Sigmoid colon (tissue), 6 donors: ENCODE measurements at regions not wholly inside any gene's neighbourhood (a gene's known extent, or its start where the extent isn't known, plus 50 kb on each side); places are given as distances from the start of the nearest gene placed in this dataset.

Source experiments
- DNase-seq: peaks from one replicate; pipeline ENCODE4 v3.0.0-alpha.2; 2019
- H3K27ac ChIP-seq, 4 donors: fragments of 200-600 bp; sonication (generic); one replicate each; pipeline ENCODE4 v1.5.1; 2016 to 2019; ENCODE audit warnings: mild to moderate bottlenecking in 1 of 4
- H3K27me3 ChIP-seq, 3 donors: fragments of 200-600 bp; sonication (generic); one replicate each; pipeline ENCODE4 v1.5.1; 2019; ENCODE audit warnings: mild to moderate bottlenecking in 1 of 3
- H3K36me3 ChIP-seq, 4 donors: fragments of 200-600 bp; sonication (generic); one replicate each; pipeline ENCODE4 v1.5.1; 2016 to 2019
- H3K4me1 ChIP-seq, 4 donors: fragments of 200-600 bp; sonication (generic); one replicate each; pipeline ENCODE4 v1.5.1; 2017 to 2019
- H3K4me3 ChIP-seq, 4 donors: fragments of 200-600 bp; sonication (generic); one replicate each; pipeline ENCODE4 v1.5.1; 2017 to 2019; ENCODE audit warnings: mild to moderate bottlenecking in 2 of 4, moderate library complexity in 1 of 4
- H3K9me3 ChIP-seq, 4 donors: fragments of 200-600 bp in 3 of 4; sonication (generic) in 3 of 4; one replicate each; pipeline versions ENCODE4 v1.5.1 to v1.6.1; 2013 to 2019
- EP300 ChIP-seq, 4 donors: sonication (generic); formaldehyde crosslinking; IDR thresholded peaks; one replicate each; pipeline ENCODE4 v1.6.1; 2017; ENCODE audit warnings: antibody characterized with exemption in 4 of 4
- POLR2A ChIP-seq, 2 donors: fragments of 450-650 bp; IDR thresholded peaks; one replicate each; pipeline ENCODE4 v1.6.1; 2016; ENCODE audit warnings: antibody characterized with exemption in 2 of 2, mild to moderate bottlenecking in 2 of 2, moderate library complexity in 2 of 2
- POLR2AphosphoS5 ChIP-seq, 4 donors: sonication (generic); formaldehyde crosslinking; IDR thresholded peaks; one replicate each; pipeline ENCODE4 v1.6.1; 2017; ENCODE audit warnings: antibody characterized with exemption in 4 of 4
- WGBS, 2 donors: extraction: QIAGEN DNeasy Blood & Tissue Kit; methylation state at CpG; one replicate each; pipeline ENCODE4 v1.1.7; 2013; 5-methylcytosine and 5-hydroxymethylcytosine counted together
- intact Hi-C: fragments of 100-400 bp; cut with DNase I; formaldehyde crosslinking; loops from one replicate; pipeline ENCODE4 v1.15.1; 2023
- TF ChIP-seq, protein P1 (sequence below), 4 experiments: fragments of 450-650 bp in 3 of 4; fragments of 200-600 bp in 1 of 4; IDR thresholded peaks; one replicate each; pipeline ENCODE4 v1.5.1; 2016 to 2019; ENCODE audit warnings: antibody characterized with exemption in 4 of 4, mild to moderate bottlenecking in 3 of 4, moderate library complexity in 2 of 4
- donor health status: healthy with polysubstance abuse.
- donor health status: healthy.

DNA sequence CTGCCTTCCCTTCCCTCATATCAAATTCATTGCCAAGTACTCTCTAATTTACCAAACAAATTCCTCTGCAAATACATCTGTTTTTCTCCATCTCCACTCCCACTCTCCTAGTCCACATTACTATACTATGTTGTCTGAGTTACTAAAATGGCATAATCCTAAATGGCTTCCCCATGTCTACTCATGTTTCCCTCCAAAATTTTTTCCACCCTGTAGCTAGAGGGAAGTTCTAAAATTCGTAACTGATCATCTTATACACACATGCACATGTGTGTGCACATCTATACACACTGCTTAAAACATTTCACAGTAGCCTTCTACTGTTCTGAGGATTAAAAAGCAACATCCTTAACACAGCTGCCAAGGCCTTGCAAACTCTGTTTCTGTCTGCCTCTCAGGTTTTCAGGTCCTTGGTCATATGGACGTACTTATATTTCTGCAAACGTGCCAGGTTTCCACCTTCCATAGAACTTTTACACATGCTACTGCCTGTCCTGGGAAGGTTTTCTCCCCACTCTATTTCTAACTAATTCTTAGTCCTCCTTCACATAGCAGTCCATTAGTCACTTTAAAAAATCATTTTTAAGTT, 140.6 kb downstream of the LURAP1L start:
- 86 to 89% methylated on average over 3 of the region's 3 CpGs for WGBS, 2 donors
- no peak overlapping the region for H3K27ac ChIP-seq
- TF ChIP-seq POLR2A (IDR thresholded peaks at IDR 0.05), result no peak
- TF ChIP-seq POLR2AphosphoS5 (IDR thresholded peaks at IDR 0.05), result no peak
- TF ChIP-seq, protein P1, sequence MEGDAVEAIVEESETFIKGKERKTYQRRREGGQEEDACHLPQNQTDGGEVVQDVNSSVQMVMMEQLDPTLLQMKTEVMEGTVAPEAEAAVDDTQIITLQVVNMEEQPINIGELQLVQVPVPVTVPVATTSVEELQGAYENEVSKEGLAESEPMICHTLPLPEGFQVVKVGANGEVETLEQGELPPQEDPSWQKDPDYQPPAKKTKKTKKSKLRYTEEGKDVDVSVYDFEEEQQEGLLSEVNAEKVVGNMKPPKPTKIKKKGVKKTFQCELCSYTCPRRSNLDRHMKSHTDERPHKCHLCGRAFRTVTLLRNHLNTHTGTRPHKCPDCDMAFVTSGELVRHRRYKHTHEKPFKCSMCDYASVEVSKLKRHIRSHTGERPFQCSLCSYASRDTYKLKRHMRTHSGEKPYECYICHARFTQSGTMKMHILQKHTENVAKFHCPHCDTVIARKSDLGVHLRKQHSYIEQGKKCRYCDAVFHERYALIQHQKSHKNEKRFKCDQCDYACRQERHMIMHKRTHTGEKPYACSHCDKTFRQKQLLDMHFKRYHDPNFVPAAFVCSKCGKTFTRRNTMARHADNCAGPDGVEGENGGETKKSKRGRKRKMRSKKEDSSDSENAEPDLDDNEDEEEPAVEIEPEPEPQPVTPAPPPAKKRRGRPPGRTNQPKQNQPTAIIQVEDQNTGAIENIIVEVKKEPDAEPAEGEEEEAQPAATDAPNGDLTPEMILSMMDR (IDR thresholded peaks at IDR 0.05), result no peak
- TF ChIP-seq EP300 (IDR thresholded peaks at IDR 0.05), result no peak

DNA sequence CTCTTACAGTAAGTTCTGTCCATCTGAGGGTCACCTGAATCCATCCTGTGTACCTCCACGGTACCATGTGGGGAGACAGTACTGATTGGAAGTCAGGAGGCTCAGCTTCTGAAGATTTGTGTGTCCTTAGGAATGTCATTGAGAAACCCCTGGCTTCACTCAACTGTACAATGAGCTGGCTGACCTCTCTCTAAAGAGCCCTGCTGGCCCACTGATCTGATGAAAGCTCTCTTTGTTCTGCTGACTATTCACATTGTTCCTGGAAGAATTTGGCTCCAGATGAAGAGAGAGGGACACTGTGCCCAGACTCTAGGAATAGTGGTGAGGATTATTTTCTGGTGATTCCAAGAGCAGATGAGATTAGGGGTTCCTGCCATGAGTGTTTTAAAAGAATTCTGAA, 141.2 kb downstream of the LURAP1L start:
- DNase-seq, result no peak
- intact Hi-C loops, result no loop called here
- Histone ChIP-seq H3K27ac (no peak overlapping the region), H3K27me3 (no peaks in the 10 kb centered on the region), H3K9me3 (no peaks in the 10 kb centered on the region), H3K4me1 (no peaks in the 10 kb centered on the region), H3K36me3 (no peaks in the 10 kb centered on the region), H3K4me3 (no peak overlapping the region)
- TF ChIP-seq EP300 (IDR thresholded peaks at IDR 0.05), result no peak
- TF ChIP-seq, protein P1 (IDR thresholded peaks at IDR 0.05), result no peak
- WGBS, 2 donors, result 80 to 83% methylated on average over 1 of the region's 1 CpG

More for the DNA sequence above, 140.6 kb downstream of the LURAP1L start:
- DNase-seq, result no peak
- H3K9me3 ChIP-seq, result no peaks in the 10 kb centered on the region
- H3K36me3 ChIP-seq, result no peaks in the 10 kb centered on the region
- no peaks in the 10 kb centered on the region for H3K27me3 ChIP-seq
- intact Hi-C loops, result no loop called here
- H3K4me1 ChIP-seq, result no peaks in the 10 kb centered on the region
- H3K4me3 ChIP-seq, result no peak overlapping the region

DNA sequence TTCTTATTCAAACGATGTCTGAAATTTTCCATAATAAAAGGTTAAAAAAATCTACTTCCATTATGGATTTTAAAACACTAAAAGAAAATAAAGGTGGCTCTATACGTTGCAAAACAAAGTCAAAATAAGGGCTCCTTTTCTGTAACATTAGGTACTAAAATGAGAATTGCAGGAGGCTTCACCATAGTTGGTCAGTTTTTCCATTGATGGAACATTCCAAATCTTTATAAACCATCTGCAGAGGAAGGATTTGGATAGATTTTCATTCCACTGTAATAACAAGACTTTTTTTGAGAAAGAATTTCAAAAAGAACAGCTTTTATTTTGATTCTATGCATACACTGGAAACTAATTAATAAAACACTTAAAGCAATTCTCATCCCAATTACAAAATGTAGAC, 145.6 kb downstream of the LURAP1L start:
- intact Hi-C loops, result no loop called here
- 63 to 69% methylated on average over 2 of the region's 2 CpGs for WGBS, 2 donors
- no peak for DNase-seq
- no peaks in the 10 kb centered on the region for H3K27me3 ChIP-seq
- H3K4me1 ChIP-seq, result peaks cover 0 to 20% (median 15%) of the 10 kb centered on the region in 4 donors
- no peaks in the 10 kb centered on the region for H3K9me3 ChIP-seq
- no peak overlapping the region for H3K4me3 ChIP-seq
- no peak overlapping the region for H3K27ac ChIP-seq
- TF ChIP-seq POLR2A (IDR thresholded peaks at IDR 0.05) (no peak), POLR2AphosphoS5 (IDR thresholded peaks at IDR 0.05) (no peak), EP300 (IDR thresholded peaks at IDR 0.05) (no peak)
- TF ChIP-seq, protein P1 (IDR thresholded peaks at IDR 0.05), result no peak
- H3K36me3 ChIP-seq, result no peaks in the 10 kb centered on the region

DNA sequence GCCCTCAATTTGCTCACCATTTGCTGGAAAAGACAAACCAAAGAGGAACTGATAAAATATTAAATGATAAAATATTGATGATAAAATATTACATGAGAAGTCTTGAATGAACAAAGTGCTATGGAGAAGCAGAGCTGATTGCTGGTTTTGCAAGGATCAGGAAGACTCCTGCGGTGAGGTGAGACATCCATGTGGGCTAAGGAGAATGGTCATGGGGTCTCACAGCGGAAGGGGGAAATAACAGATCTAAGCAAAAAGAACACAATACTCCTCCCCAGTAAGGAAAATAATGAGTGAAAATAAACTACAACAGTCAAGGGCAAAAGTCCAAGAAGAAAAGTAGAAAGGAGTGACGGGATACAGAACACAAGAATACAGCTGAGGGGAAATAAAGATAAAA, 146.8 kb downstream of the LURAP1L start:
- no peak overlapping the region for H3K4me3 ChIP-seq
- no peaks in the 10 kb centered on the region for H3K9me3 ChIP-seq
- H3K4me1 ChIP-seq, result peaks cover 0 to 20% (median 15%) of the 10 kb centered on the region in 4 donors
- no peak for TF ChIP-seq EP300 (IDR thresholded peaks at IDR 0.05)
- no peak for TF ChIP-seq POLR2AphosphoS5 (IDR thresholded peaks at IDR 0.05)
- TF ChIP-seq, protein P1 (IDR thresholded peaks at IDR 0.05), result no peak
- intact Hi-C loops, result no loop called here
- WGBS, 2 donors, result 79 to 91% methylated on average over 3 of the region's 3 CpGs
- H3K27ac ChIP-seq, result no peak overlapping the region
- H3K36me3 ChIP-seq, result no peaks in the 10 kb centered on the region
- no peaks in the 10 kb centered on the region for H3K27me3 ChIP-seq
- no peak for DNase-seq

DNA sequence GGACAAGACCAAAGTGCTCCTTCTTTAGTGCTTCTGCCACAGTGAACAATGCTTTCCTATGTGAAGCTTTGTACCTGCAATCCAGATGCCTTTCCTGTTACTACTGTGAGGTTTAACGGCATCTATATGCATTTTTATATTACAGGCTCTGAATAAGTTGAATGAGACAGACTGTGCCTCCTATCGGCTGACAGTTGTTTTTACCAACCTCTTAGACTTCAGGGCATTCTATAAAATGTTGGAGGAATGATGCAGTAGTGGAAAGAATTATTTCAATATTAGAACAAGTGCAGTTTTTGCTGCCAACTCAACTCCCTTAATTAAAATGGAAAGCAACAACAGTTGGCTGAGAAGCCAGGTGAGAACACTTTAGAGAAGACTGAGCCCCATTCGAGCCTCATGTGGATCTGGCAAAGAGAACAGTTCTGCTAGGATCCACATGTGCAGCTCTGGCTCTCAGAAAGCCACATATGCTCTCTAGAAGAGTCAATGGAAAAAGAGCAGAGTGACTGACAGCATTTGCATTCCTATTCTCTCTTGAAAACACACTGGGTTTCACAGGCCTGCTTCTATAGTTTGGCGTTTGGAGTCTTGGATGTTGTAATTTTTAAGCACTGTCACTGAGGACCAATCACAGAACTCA, 147.5 kb downstream of the LURAP1L start:
- H3K4me3 ChIP-seq, result no peak overlapping the region
- DNase-seq, result no peak
- WGBS, 2 donors, result 65 to 72% methylated on average over 4 of the region's 4 CpGs
- TF ChIP-seq POLR2AphosphoS5 (IDR thresholded peaks at IDR 0.05) (no peak), POLR2A (IDR thresholded peaks at IDR 0.05) (no peak), EP300 (IDR thresholded peaks at IDR 0.05) (no peak)
- TF ChIP-seq, protein P1 (IDR thresholded peaks at IDR 0.05), result no peak
- H3K27me3 ChIP-seq, result no peaks in the 10 kb centered on the region
- peaks cover 0 to 20% (median 15%) of the 10 kb centered on the region in 4 donors for H3K4me1 ChIP-seq
- H3K27ac ChIP-seq, result peak overlapping the region in 1 of 4 donors; percentile 63
- no peaks in the 10 kb centered on the region for H3K36me3 ChIP-seq
- intact Hi-C loops, result no loop called here
- H3K9me3 ChIP-seq, result no peaks in the 10 kb centered on the region
